ENCODE measurements at regions not wholly inside any gene's neighbourhood (a gene's known extent, or its start where the extent isn't known, plus 50 kb on each side); places are given as distances from the start of the nearest gene placed in this dataset.

DNA sequence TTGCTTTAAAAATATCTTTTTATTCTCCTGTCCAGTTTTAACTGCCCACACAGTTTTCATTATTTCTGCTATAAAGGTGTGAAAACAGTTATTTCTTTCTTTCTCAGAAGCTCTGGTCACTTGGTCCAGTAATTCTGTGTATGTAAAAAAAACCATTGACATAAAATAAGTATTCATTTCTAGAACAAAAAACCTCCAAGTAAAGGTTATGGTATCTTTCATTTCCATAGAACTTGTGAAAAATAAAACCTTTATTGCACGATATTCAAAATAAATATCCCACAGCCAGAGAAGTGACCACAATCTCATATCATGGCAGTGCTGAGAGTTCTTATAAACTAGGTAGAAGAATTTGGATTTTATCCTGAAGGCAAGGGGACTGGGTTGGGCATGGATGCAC lies 96.9 kb upstream of the TNFSF4 start:
- TF ChIP-seq CTCF (conservative IDR thresholded peaks at IDR 0.05 in 1 of 2, IDR thresholded peaks at IDR 0.05 in 1 of 2; ENCODE audit: low read depth in 1 of 2, low read length in 2 of 2) (no peak), EZH2 (IDR thresholded peaks at IDR 0.05; ENCODE audit: low read length, missing control alignments) (no peak)

Measured in fibroblast of lung (primary cell).